ENCODE measurements at regions not wholly inside any gene's neighbourhood (a gene's known extent, or its start where the extent isn't known, plus 50 kb on each side); places are given as distances from the start of the nearest gene placed in this dataset.

DNA sequence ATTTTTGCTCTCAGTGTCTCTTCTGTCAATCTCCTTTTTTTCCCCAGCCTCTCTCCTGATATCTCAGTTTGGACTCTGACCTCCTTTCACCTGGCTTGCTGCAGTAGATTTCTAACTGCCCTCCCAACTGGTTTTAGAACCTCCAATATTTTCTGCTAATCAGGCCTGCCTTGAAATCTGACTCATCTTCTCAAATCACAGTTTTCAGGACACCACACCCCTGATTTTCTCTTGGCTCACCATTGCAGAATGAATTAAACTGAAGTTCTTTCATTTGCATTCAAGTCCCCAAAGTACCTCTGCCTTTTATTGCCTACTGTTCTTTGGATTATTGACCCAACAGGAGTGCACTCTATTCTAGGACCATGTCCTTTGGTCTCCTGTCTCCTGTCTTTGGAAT is 310.4 kb upstream of the TRPC7 start:
- H3K27ac ChIP-seq (ENCODE audit: extremely low read depth, low read depth, low read length) = no peak overlapping the region
- CTCF ChIA-PET = interaction anchor here (2.8 kb wide), 1 partner anchor 10 kb away, joined by 8 read pairs; no protein-coding TSS in a partner anchor
- TF ChIP-seq ZFP69B (tag by site-specific recombination; IDR thresholded peaks at IDR 0.05) (no peak), ZNF626 (tag by site-specific recombination; IDR thresholded peaks at IDR 0.05) (no peak), MZF1 (tag by site-specific recombination; IDR thresholded peaks at IDR 0.05; ENCODE audit: borderline replicate concordance) (no peak), TCF7L2 (IDR thresholded peaks at IDR 0.05; ENCODE audit: borderline replicate concordance, low read depth, low read length) (no peak), ZBTB7A (tag by site-specific recombination; IDR thresholded peaks at IDR 0.05; ENCODE audit: low read depth) (no peak), GLI4 (tag by site-specific recombination; IDR thresholded peaks at IDR 0.05) (no peak), HOXD13 (CRISPR knock-in tag; IDR thresholded peaks at IDR 0.05; ENCODE audit: borderline replicate concordance) (no peak), ZNF155 (tag by site-specific recombination; IDR thresholded peaks at IDR 0.05) (no peak), ZNF10 (tag by site-specific recombination; IDR thresholded peaks at IDR 0.05) (no peak)
- TF ChIP-seq, protein P1, sequence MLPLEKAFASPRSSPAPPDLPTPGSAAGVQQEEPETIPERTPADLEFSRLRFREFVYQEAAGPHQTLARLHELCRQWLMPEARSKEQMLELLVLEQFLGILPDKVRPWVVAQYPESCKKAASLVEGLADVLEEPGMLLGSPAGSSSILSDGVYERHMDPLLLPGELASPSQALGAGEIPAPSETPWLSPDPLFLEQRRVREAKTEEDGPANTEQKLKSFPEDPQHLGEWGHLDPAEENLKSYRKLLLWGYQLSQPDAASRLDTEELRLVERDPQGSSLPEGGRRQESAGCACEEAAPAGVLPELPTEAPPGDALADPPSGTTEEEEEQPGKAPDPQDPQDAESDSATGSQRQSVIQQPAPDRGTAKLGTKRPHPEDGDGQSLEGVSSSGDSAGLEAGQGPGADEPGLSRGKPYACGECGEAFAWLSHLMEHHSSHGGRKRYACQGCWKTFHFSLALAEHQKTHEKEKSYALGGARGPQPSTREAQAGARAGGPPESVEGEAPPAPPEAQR (tag by site-specific recombination; IDR thresholded peaks at IDR 0.05) = no peak
- TF ChIP-seq, protein P2, sequence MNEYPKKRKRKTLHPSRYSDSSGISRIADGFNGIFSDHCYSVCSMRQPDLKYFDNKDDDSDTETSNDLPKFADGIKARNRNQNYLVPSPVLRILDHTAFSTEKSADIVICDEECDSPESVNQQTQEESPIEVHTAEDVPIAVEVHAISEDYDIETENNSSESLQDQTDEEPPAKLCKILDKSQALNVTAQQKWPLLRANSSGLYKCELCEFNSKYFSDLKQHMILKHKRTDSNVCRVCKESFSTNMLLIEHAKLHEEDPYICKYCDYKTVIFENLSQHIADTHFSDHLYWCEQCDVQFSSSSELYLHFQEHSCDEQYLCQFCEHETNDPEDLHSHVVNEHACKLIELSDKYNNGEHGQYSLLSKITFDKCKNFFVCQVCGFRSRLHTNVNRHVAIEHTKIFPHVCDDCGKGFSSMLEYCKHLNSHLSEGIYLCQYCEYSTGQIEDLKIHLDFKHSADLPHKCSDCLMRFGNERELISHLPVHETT (tag by site-specific recombination; IDR thresholded peaks at IDR 0.05) = no peak

DNA sequence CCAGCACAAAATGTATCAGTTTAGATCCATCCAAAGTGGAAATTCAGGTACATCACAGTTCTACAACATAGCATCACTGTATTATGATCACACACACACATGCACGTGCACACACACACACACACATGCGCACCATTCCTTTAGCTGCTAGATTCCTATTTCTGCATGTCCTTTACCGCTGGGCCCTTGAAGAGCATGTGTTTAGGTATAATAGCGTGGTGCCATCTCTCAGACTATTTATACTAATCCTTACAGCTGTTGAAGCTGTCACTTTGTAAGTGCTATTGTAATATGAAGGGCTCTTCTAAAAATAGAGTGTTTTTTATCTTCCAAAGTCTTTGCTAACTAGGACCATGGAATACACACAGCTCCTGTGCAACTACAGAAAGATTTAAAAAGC is 308.8 kb upstream of the TRPC7 start:
- Histone ChIP-seq H3K4me1 (ENCODE audit: control insufficient read depth, insufficient read depth, low read length) (no peaks in the 10 kb centered on the region), H3K36me3 (ENCODE audit: control insufficient read depth in 2 of 2, insufficient read depth in 1 of 2, low read length in 2 of 2) (no peaks in the 10 kb centered on the region), H3K4me3 (ENCODE audit: low read depth, low read length) (no peak overlapping the region), H3K9me3 (ENCODE audit: control insufficient read depth, insufficient read depth, low read depth, low read length) (no peaks in the 10 kb centered on the region), H3K27ac (ENCODE audit: extremely low read depth, low read depth, low read length) (no peak overlapping the region)
- ChIA-PET POLR2A (no interaction called here), CTCF (interaction anchor here (0.7 to 2.3 kb wide), 5 partner anchors 9 to 425 kb away, joined by 3 to 11 read pairs (median 3); no protein-coding TSS in a partner anchor)
- TF ChIP-seq, protein P3, sequence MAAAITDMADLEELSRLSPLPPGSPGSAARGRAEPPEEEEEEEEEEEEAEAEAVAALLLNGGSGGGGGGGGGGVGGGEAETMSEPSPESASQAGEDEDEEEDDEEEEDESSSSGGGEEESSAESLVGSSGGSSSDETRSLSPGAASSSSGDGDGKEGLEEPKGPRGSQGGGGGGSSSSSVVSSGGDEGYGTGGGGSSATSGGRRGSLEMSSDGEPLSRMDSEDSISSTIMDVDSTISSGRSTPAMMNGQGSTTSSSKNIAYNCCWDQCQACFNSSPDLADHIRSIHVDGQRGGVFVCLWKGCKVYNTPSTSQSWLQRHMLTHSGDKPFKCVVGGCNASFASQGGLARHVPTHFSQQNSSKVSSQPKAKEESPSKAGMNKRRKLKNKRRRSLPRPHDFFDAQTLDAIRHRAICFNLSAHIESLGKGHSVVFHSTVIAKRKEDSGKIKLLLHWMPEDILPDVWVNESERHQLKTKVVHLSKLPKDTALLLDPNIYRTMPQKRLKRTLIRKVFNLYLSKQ (tag by site-specific recombination; IDR thresholded peaks at IDR 0.05; ENCODE audit: borderline replicate concordance) = no peak
- TF ChIP-seq SALL2 (tag by site-specific recombination; IDR thresholded peaks at IDR 0.05; ENCODE audit: borderline replicate concordance) (no peak), ZNF16 (tag by site-specific recombination; IDR thresholded peaks at IDR 0.05; ENCODE audit: low read depth) (no peak), OSR2 (tag by site-specific recombination; IDR thresholded peaks at IDR 0.05) (no peak), ZNF830 (tag by site-specific recombination; IDR thresholded peaks at IDR 0.05; ENCODE audit: low read depth) (no peak)
- TF ChIP-seq, protein P4, sequence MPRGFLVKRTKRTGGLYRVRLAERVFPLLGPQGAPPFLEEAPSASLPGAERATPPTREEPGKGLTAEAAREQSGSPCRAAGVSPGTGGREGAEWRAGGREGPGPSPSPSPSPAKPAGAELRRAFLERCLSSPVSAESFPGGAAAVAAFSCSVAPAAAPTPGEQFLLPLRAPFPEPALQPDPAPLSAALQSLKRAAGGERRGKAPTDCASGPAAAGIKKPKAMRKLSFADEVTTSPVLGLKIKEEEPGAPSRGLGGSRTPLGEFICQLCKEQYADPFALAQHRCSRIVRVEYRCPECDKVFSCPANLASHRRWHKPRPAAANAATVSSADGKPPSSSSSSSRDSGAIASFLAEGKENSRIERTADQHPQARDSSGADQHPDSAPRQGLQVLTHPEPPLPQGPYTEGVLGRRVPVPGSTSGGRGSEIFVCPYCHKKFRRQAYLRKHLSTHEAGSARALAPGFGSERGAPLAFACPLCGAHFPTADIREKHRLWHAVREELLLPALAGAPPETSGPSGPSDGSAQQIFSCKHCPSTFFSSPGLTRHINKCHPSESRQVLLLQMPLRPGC (tag by site-specific recombination; IDR thresholded peaks at IDR 0.05) = no peak
- TF ChIP-seq, protein P5, sequence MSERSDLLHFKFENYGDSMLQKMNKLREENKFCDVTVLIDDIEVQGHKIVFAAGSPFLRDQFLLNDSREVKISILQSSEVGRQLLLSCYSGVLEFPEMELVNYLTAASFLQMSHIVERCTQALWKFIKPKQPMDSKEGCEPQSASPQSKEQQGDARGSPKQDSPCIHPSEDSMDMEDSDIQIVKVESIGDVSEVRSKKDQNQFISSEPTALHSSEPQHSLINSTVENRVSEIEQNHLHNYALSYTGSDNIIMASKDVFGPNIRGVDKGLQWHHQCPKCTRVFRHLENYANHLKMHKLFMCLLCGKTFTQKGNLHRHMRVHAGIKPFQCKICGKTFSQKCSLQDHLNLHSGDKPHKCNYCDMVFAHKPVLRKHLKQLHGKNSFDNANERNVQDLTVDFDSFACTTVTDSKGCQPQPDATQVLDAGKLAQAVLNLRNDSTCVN (tag by site-specific recombination; optimal IDR thresholded peaks at IDR 0.05) = no peak
- TF ChIP-seq, protein P6, sequence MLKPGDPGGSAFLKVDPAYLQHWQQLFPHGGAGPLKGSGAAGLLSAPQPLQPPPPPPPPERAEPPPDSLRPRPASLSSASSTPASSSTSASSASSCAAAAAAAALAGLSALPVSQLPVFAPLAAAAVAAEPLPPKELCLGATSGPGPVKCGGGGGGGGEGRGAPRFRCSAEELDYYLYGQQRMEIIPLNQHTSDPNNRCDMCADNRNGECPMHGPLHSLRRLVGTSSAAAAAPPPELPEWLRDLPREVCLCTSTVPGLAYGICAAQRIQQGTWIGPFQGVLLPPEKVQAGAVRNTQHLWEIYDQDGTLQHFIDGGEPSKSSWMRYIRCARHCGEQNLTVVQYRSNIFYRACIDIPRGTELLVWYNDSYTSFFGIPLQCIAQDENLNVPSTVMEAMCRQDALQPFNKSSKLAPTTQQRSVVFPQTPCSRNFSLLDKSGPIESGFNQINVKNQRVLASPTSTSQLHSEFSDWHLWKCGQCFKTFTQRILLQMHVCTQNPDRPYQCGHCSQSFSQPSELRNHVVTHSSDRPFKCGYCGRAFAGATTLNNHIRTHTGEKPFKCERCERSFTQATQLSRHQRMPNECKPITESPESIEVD (tag by site-specific recombination; IDR thresholded peaks at IDR 0.05) = no peak
- TF ChIP-seq, protein P7, sequence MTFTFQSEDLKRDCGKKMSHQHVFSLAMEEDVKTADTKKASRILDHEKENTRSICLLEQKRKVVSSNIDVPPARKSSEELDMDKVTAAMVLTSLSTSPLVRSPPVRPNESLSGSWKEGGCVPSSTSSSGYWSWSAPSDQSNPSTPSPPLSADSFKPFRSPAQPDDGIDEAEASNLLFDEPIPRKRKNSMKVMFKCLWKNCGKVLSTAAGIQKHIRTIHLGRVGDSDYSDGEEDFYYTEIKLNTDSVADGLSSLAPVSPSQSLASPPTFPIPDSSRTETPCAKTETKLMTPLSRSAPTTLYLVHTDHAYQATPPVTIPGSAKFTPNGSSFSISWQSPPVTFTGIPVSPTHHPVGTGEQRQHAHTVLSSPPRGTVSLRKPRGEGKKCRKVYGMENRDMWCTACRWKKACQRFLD (tag by site-specific recombination; IDR thresholded peaks at IDR 0.05) = no peak
- TF ChIP-seq, protein P8, sequence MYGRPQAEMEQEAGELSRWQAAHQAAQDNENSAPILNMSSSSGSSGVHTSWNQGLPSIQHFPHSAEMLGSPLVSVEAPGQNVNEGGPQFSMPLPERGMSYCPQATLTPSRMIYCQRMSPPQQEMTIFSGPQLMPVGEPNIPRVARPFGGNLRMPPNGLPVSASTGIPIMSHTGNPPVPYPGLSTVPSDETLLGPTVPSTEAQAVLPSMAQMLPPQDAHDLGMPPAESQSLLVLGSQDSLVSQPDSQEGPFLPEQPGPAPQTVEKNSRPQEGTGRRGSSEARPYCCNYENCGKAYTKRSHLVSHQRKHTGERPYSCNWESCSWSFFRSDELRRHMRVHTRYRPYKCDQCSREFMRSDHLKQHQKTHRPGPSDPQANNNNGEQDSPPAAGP (tag by site-specific recombination; IDR thresholded peaks at IDR 0.05) = no peak

More for the DNA sequence above, 310.4 kb upstream of the TRPC7 start:
- no peaks in the 10 kb centered on the region for H3K9me3 ChIP-seq (ENCODE audit: control insufficient read depth, insufficient read depth, low read depth, low read length)
- H3K36me3 ChIP-seq (ENCODE audit: control insufficient read depth in 2 of 2, insufficient read depth in 1 of 2, low read length in 2 of 2) = no peaks in the 10 kb centered on the region
- H3K4me3 ChIP-seq (ENCODE audit: low read depth, low read length) = no peak overlapping the region
- no peaks in the 10 kb centered on the region for H3K4me1 ChIP-seq (ENCODE audit: control insufficient read depth, insufficient read depth, low read length)
- POLR2A ChIA-PET = no interaction called here

Data from HEK293 (cell line).